ENCODE measurements at regions not wholly inside any gene's neighbourhood (a gene's known extent, or its start where the extent isn't known, plus 50 kb on each side); places are given as distances from the start of the nearest gene placed in this dataset.

DNA sequence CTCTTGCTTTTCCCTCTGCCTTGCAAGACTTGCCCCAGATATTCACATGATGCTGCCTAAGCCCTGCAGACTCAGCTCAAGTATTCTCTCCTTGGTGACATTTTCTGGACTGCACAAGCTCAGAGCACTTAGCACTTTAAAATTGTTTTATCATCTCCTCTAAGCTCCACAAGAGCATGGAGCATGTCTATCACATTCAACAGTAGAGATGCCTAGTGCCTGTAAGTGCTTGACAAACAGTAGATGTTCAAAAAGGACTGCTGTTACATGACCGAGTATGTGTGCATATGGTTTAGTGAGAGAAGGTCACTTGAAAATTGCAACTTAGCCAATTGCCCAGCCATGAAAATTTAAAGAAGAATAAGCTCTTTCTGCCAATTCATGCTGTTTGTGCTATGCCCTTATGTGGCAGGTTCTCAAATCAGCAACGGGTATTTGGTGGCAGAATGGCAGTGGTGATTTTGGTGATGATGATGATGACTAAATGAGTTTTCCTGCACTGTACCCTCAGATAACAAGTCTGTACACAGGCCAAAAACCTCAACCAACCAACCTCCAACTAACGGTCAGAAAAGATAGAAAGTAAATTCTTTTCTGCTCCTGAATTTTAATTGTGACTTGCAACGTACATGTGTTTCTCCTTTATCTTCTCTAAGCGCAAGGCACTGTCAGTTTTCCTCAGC, 647.2 kb upstream of the UBE2E2 start:
- FAIRE-seq, result no peak
- no peak for DNase-seq (ENCODE audit: insufficient read length, low spot score)
- TF ChIP-seq SPI1 (IDR thresholded peaks at IDR 0.05; ENCODE audit: low read depth, low read length) (no peak), POU2F2 (IDR thresholded peaks at IDR 0.05; ENCODE audit: low read depth, low read length) (no peak), POLR2A (IDR thresholded peaks at IDR 0.05; ENCODE audit: low read depth, low read length) (no peak), POLR2AphosphoS5 (IDR thresholded peaks at IDR 0.05; ENCODE audit: low read depth, low read length) (no peak), TAF1 (IDR thresholded peaks at IDR 0.05; ENCODE audit: low read depth, low read length) (no peak), PAX5 (IDR thresholded peaks at IDR 0.05; ENCODE audit: insufficient read depth, low read length, severe bottlenecking) (no peak)

DNA sequence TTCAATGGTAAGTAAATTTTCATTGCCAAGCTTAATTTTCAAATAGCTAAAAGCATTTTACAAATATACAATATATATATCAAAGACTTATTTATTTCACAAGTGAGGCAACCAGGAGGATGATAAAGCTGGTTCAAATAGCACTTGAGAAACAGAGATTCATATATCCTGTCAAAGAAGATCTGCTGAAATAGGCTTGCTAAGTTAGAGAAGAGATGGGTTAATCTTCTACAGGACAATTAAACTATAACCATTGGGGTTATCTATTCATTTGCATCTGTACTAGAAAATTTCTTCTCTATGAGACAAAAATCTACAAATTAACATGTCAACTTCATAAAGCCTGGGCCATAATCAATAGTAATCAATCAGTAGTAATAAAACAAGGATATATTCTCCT, 637.7 kb upstream of the UBE2E2 start:
- TF ChIP-seq PAX5 (IDR thresholded peaks at IDR 0.05; ENCODE audit: insufficient read depth, low read length, severe bottlenecking), result no peak
- no peak for TF ChIP-seq POLR2A (IDR thresholded peaks at IDR 0.05; ENCODE audit: low read depth, low read length)
- DNase-seq (ENCODE audit: insufficient read length, low spot score), result no peak
- no peak for FAIRE-seq

DNA sequence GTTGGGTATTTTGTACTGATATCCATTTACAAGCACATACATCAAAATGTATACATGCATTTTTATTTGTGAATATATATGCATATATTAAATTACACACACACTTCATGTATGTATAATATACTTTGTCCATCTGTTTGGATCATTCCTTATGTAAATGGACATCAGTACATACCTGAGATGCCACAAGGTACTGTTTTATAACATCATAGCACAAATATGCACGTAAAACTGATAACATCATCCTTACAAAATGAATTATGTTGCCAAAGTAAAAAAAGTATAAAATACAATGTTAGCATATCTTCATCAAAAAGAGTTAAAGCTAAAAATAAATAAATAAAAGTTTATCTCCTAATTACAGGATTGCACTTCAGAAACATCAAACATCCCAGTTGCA, 634.8 kb upstream of the UBE2E2 start:
- FAIRE-seq (no peak), DNase-seq (ENCODE audit: insufficient read length, low spot score) (no peak)
- TF ChIP-seq PAX5 (IDR thresholded peaks at IDR 0.05; ENCODE audit: insufficient read depth, low read length, severe bottlenecking) (no peak), TAF1 (IDR thresholded peaks at IDR 0.05; ENCODE audit: low read depth, low read length) (no peak), POLR2A (IDR thresholded peaks at IDR 0.05; ENCODE audit: low read depth, low read length) (no peak), POU2F2 (IDR thresholded peaks at IDR 0.05; ENCODE audit: low read depth, low read length) (no peak), POLR2AphosphoS5 (IDR thresholded peaks at IDR 0.05; ENCODE audit: low read depth, low read length) (no peak), SPI1 (IDR thresholded peaks at IDR 0.05; ENCODE audit: low read depth, low read length) (no peak)

DNA sequence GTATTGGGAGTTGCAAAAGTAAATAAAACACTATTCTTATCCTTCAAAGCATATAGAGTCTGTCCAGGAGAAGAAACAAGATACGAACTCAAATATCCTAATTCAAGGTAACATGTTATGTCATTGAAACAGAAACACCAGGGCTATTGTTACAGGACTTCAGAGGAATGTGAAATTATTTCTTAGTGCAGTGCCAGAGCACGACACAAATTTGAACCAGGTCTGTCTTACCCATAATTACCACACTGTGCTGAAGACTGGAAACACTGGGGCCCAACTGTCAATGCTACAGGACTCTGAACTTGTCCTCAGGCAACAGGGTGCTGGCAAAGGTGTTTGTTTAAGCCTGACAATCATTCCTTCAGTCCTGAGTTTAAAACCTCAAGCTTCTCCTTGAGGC, 633.6 kb upstream of the UBE2E2 start:
- TF ChIP-seq PAX5 (IDR thresholded peaks at IDR 0.05; ENCODE audit: insufficient read depth, low read length, severe bottlenecking), result no peak
- no peak for TF ChIP-seq POLR2A (IDR thresholded peaks at IDR 0.05; ENCODE audit: low read depth, low read length)
- no peak for TF ChIP-seq SPI1 (IDR thresholded peaks at IDR 0.05; ENCODE audit: low read depth, low read length)
- no peak for TF ChIP-seq TAF1 (IDR thresholded peaks at IDR 0.05; ENCODE audit: low read depth, low read length)
- no peak for TF ChIP-seq POLR2AphosphoS5 (IDR thresholded peaks at IDR 0.05; ENCODE audit: low read depth, low read length)
- no peak for TF ChIP-seq POU2F2 (IDR thresholded peaks at IDR 0.05; ENCODE audit: low read depth, low read length)
- FAIRE-seq (no peak), DNase-seq (ENCODE audit: insufficient read length, low spot score) (no peak)

DNA sequence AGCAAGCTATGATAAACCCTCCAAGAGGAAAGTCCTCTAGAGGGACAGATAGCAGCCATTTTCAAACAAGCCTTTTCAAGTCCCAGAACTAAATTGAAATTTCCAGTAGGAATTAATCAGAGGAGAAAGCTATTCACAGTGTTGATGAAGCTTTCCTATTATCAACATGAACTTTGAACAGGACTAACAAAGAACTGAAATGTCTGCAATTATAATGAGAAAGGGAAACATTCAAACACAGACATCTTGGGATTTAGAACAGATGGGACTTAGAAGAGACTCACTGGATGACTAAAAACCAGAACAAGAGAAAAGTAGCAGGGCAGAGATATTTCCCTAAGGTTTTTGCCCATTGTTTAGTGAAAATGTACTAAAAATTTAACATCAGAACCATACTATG, 622.1 kb upstream of the UBE2E2 start:
- TF ChIP-seq POU2F2 (IDR thresholded peaks at IDR 0.05; ENCODE audit: low read depth, low read length) (no peak), POLR2AphosphoS5 (IDR thresholded peaks at IDR 0.05; ENCODE audit: low read depth, low read length) (no peak), PAX5 (IDR thresholded peaks at IDR 0.05; ENCODE audit: insufficient read depth, low read length, severe bottlenecking) (no peak), TAF1 (IDR thresholded peaks at IDR 0.05; ENCODE audit: low read depth, low read length) (no peak), SPI1 (IDR thresholded peaks at IDR 0.05; ENCODE audit: low read depth, low read length) (no peak), POLR2A (IDR thresholded peaks at IDR 0.05; ENCODE audit: low read depth, low read length) (no peak)
- FAIRE-seq, result no peak
- no peak for DNase-seq (ENCODE audit: insufficient read length, low spot score)

DNA sequence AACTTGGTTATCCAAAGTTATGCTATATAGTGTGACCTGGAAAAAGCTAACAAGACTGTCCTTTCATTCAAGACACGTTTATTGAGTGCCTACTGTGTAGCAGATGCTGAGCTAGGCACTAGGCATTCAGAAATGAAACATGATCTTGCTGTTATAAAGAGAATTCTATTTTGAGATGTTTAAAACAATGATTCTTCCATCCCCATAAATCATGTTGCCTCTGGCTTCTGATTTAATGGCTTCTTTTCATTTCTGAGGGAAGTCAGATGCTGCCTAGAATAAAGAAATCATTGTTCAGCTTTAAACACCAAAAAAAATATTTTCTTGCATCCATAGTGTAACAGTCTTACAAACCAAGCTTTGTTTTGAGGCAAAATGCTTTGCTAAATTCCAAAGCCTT, 620.9 kb upstream of the UBE2E2 start:
- DNase-seq (ENCODE audit: insufficient read length, low spot score) (no peak), FAIRE-seq (no peak)
- TF ChIP-seq POLR2A (IDR thresholded peaks at IDR 0.05; ENCODE audit: low read depth, low read length), result no peak
- TF ChIP-seq POU2F2 (IDR thresholded peaks at IDR 0.05; ENCODE audit: low read depth, low read length), result no peak
- TF ChIP-seq SPI1 (IDR thresholded peaks at IDR 0.05; ENCODE audit: low read depth, low read length), result no peak
- no peak for TF ChIP-seq POLR2AphosphoS5 (IDR thresholded peaks at IDR 0.05; ENCODE audit: low read depth, low read length)
- no peak for TF ChIP-seq PAX5 (IDR thresholded peaks at IDR 0.05; ENCODE audit: insufficient read depth, low read length, severe bottlenecking)
- TF ChIP-seq TAF1 (IDR thresholded peaks at IDR 0.05; ENCODE audit: low read depth, low read length), result no peak

DNA sequence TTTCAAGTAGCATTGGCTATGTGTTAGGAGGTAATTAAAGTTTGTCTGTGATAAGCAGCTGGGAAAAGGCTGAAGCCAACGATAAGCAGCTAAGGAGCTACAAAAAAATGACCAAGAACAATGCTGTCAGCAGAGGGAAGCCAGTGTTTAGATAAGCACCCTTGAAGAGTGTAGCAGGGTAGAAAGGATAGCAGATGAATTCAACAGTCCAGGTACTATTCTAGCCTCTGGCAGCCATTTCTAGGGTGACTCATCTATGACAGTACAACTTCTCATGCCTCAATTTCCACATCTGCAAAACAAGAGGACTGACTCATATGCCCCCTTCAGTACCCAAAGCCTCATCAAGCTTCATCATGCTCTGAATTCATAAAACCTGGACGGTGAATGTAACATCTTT, 617.6 kb upstream of the UBE2E2 start:
- DNase-seq (ENCODE audit: insufficient read length, low spot score), result no peak
- no peak for TF ChIP-seq POU2F2 (IDR thresholded peaks at IDR 0.05; ENCODE audit: low read depth, low read length)
- no peak for TF ChIP-seq TAF1 (IDR thresholded peaks at IDR 0.05; ENCODE audit: low read depth, low read length)
- no peak for TF ChIP-seq POLR2A (IDR thresholded peaks at IDR 0.05; ENCODE audit: low read depth, low read length)
- TF ChIP-seq SPI1 (IDR thresholded peaks at IDR 0.05; ENCODE audit: low read depth, low read length), result no peak
- no peak for TF ChIP-seq POLR2AphosphoS5 (IDR thresholded peaks at IDR 0.05; ENCODE audit: low read depth, low read length)
- no peak for TF ChIP-seq PAX5 (IDR thresholded peaks at IDR 0.05; ENCODE audit: insufficient read depth, low read length, severe bottlenecking)
- FAIRE-seq, result no peak

DNA sequence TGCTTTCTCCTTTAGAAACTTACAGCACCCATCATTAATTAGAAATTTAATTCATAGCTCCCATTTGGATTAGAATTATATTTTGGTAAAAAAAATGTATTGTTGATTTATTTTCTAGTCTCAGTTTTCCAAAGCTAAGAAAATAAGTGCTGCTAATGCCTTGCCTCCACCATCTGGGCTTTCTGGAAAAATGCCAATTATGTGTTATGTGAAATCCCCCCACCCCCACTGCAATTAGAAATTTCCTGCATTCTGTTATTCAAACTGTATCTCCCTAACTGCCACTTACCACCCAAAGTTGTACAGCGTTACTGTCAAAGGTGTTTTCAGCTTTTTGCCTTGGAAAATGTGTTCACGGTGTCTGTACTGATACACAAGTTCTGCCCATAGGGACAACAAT, 617.2 kb upstream of the UBE2E2 start:
- no peak for TF ChIP-seq SPI1 (IDR thresholded peaks at IDR 0.05; ENCODE audit: low read depth, low read length)
- no peak for TF ChIP-seq POU2F2 (IDR thresholded peaks at IDR 0.05; ENCODE audit: low read depth, low read length)
- TF ChIP-seq POLR2A (IDR thresholded peaks at IDR 0.05; ENCODE audit: low read depth, low read length), result no peak
- TF ChIP-seq POLR2AphosphoS5 (IDR thresholded peaks at IDR 0.05; ENCODE audit: low read depth, low read length), result no peak
- TF ChIP-seq TAF1 (IDR thresholded peaks at IDR 0.05; ENCODE audit: low read depth, low read length), result no peak
- no peak for TF ChIP-seq PAX5 (IDR thresholded peaks at IDR 0.05; ENCODE audit: insufficient read depth, low read length, severe bottlenecking)
- no peak for FAIRE-seq
- DNase-seq (ENCODE audit: insufficient read length, low spot score), result no peak

DNA sequence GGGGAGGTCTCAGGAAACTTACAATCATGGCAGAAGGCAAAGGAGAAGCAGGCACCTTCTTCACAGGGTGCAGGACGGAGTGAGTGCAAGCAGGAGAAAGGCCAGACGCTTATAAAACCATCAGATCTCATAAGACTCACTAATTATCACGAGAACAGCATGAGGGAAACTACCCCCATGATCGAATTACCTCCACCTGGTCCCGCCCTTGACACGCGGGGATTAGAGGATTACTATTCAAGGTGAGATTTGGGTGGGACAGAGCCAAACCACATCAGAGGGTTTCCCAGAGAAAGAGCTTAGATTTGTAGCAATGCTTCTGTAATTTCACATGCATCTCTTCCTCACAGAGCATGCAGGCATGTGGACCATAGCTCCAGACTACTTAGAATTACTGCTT, 615.7 kb upstream of the UBE2E2 start:
- TF ChIP-seq TAF1 (IDR thresholded peaks at IDR 0.05; ENCODE audit: low read depth, low read length), result no peak
- TF ChIP-seq POLR2A (IDR thresholded peaks at IDR 0.05; ENCODE audit: low read depth, low read length), result no peak
- no peak for FAIRE-seq
- no peak for DNase-seq (ENCODE audit: insufficient read length, low spot score)

DNA sequence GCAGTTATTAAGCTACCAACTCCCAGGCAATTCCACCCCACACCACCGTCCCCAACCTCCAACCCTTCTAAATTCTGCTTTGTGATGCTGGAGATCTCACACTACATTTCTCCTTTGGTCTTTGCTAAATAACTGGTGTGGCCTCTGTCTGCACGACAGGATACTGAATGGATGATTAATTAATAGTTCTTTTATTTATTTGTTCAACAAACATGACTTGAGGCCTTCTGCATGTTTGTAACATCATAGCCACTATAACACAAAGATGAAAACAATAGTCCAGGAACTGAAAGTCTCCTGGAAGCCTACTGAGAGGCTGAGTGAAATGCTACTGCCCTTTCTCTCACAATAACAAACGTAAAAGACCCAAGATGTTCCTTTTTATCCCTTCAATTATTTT, 609.5 kb upstream of the UBE2E2 start:
- DNase-seq (ENCODE audit: insufficient read length, low spot score) (no peak), FAIRE-seq (no peak)
- TF ChIP-seq SPI1 (IDR thresholded peaks at IDR 0.05; ENCODE audit: low read depth, low read length), result no peak

Measured in GM12891 (cell line).